ENCODE measurements at regions not wholly inside any gene's neighbourhood (a gene's known extent, or its start where the extent isn't known, plus 50 kb on each side); places are given as distances from the start of the nearest gene placed in this dataset.

DNA sequence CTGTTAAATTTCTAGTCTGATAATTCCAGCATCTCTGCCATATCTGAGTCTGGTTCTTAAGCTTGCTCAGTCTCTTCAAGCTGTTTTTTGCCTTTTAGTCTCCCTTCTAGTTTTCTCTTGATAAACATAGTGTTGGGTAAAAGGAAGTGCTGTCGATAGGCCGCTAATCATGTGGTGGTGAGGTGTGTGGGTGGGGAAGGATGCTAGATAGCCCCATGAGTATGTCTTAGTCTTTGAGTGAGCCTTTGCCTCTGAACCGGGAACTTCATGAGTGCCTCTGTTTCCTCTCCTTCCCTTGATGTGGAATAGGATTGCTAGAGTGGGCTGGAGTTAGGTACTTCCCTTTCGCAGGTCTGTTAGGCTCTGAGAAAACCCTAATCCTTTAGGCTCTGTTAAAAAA is 441.8 kb downstream of the INHBA start:
- Histone ChIP-seq H3K36me3 (ENCODE audit: control insufficient read depth, insufficient read depth, low read length) (no peaks in the 10 kb centered on the region), H3K4me3 (ENCODE audit: low read depth, low read length) (no peak overlapping the region), H3K27me3 (ENCODE audit: control insufficient read depth, insufficient read depth, low read length) (no peaks in the 10 kb centered on the region), H3K9ac (ENCODE audit: low read depth, low read length) (no peak overlapping the region), H3K9me3 (ENCODE audit: control insufficient read depth, insufficient read depth, low read length) (no peaks in the 10 kb centered on the region), H3K4me1 (ENCODE audit: control insufficient read depth, insufficient read depth, low read length) (no peaks in the 10 kb centered on the region)

DNA sequence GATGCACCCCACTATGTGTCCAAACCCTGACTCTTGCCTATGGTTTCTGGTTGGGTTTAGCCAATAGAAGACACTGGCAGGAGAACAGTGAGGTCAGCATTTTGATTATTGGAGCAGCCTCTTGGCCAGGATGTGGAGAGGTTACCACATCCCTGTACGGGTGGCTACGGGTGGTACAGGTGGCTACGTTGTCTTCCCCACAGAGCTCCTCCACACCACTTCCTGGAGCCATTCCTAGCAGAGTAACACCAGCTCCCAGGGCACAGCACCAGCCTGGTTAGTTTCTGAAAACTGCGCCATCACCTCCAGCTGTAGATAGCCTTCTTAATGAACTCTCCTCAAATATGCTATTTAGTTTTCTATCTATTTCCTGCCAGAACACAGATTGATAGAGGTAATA is 445.2 kb downstream of the INHBA start:
- no peaks in the 10 kb centered on the region for H3K36me3 ChIP-seq (ENCODE audit: control insufficient read depth, insufficient read depth, low read length)
- H3K27me3 ChIP-seq (ENCODE audit: control insufficient read depth, insufficient read depth, low read length) = no peaks in the 10 kb centered on the region
- no peak overlapping the region for H3K9ac ChIP-seq (ENCODE audit: low read depth, low read length)
- no peak overlapping the region for H3K4me3 ChIP-seq (ENCODE audit: low read depth, low read length)
- H3K9me3 ChIP-seq (ENCODE audit: control insufficient read depth, insufficient read depth, low read length) = no peaks in the 10 kb centered on the region
- no peaks in the 10 kb centered on the region for H3K4me1 ChIP-seq (ENCODE audit: control insufficient read depth, insufficient read depth, low read length)

- Histone ChIP-seq H3K36me3 (ENCODE audit: control insufficient read depth, insufficient read depth, low read length) (no peaks in the 10 kb centered on the region), H3K4me1 (ENCODE audit: control insufficient read depth, insufficient read depth, low read length) (no peaks in the 10 kb centered on the region), H3K4me3 (ENCODE audit: low read depth, low read length) (no peak overlapping the region), H3K9ac (ENCODE audit: low read depth, low read length) (no peak overlapping the region), H3K27me3 (ENCODE audit: control insufficient read depth, insufficient read depth, low read length) (no peaks in the 10 kb centered on the region), H3K9me3 (ENCODE audit: control insufficient read depth, insufficient read depth, low read length) (no peaks in the 10 kb centered on the region)
Measured at GRCh38 chr7:41256186-41256945, 446.5 kb downstream of the INHBA start.

- Histone ChIP-seq H3K9ac (ENCODE audit: low read depth, low read length) (no peak overlapping the region), H3K4me1 (ENCODE audit: control insufficient read depth, insufficient read depth, low read length) (no peaks in the 10 kb centered on the region), H3K4me3 (ENCODE audit: low read depth, low read length) (no peak overlapping the region)
Measured at GRCh38 chr7:41255716-41256115, 447.2 kb downstream of the INHBA start.

DNA sequence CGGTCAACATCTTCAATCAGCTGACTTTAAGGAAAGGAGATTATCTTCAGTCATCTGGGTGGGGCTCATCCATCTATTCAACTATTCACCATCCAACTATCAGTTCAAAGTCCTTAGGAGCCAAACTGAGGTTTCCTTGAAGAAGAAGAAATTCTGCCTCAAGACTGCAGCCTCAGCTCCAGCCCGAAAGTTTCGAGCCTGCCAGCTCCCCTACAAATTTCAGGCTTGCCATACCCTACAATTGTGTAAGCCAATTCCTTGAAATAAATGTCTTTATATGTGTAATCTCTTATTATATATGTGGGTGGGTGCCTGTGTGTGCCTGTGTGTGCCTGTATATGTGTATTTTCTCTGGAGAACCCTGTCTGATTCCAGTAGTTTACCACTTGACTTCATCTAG is 447.8 kb downstream of the INHBA start:
- H3K27me3 ChIP-seq (ENCODE audit: control insufficient read depth, insufficient read depth, low read length) = no peaks in the 10 kb centered on the region
- no peaks in the 10 kb centered on the region for H3K9me3 ChIP-seq (ENCODE audit: control insufficient read depth, insufficient read depth, low read length)
- no peak overlapping the region for H3K9ac ChIP-seq (ENCODE audit: low read depth, low read length)
- H3K4me1 ChIP-seq (ENCODE audit: control insufficient read depth, insufficient read depth, low read length) = no peaks in the 10 kb centered on the region
- H3K4me3 ChIP-seq (ENCODE audit: low read depth, low read length) = no peak overlapping the region
- no peaks in the 10 kb centered on the region for H3K36me3 ChIP-seq (ENCODE audit: control insufficient read depth, insufficient read depth, low read length)

More at GRCh38 chr7:41255716-41256115, 447.2 kb downstream of the INHBA start:
- Histone ChIP-seq H3K36me3 (ENCODE audit: control insufficient read depth, insufficient read depth, low read length) (no peaks in the 10 kb centered on the region), H3K27me3 (ENCODE audit: control insufficient read depth, insufficient read depth, low read length) (no peaks in the 10 kb centered on the region), H3K9me3 (ENCODE audit: control insufficient read depth, insufficient read depth, low read length) (no peaks in the 10 kb centered on the region)

GRCh38 chr7:41252957-41253356 is 449.9 kb downstream of the INHBA start:
- Histone ChIP-seq H3K4me1 (ENCODE audit: control insufficient read depth, insufficient read depth, low read length) (no peaks in the 10 kb centered on the region), H3K9ac (ENCODE audit: low read depth, low read length) (no peak overlapping the region), H3K27me3 (ENCODE audit: control insufficient read depth, insufficient read depth, low read length) (no peaks in the 10 kb centered on the region), H3K36me3 (ENCODE audit: control insufficient read depth, insufficient read depth, low read length) (no peaks in the 10 kb centered on the region), H3K9me3 (ENCODE audit: control insufficient read depth, insufficient read depth, low read length) (no peaks in the 10 kb centered on the region), H3K4me3 (ENCODE audit: low read depth, low read length) (no peak overlapping the region)

- no peaks in the 10 kb centered on the region for H3K36me3 ChIP-seq (ENCODE audit: control insufficient read depth, insufficient read depth, low read length)
- H3K4me3 ChIP-seq (ENCODE audit: low read depth, low read length) = no peak overlapping the region
- no peaks in the 10 kb centered on the region for H3K27me3 ChIP-seq (ENCODE audit: control insufficient read depth, insufficient read depth, low read length)
- H3K9me3 ChIP-seq (ENCODE audit: control insufficient read depth, insufficient read depth, low read length) = no peaks in the 10 kb centered on the region
- no peak overlapping the region for H3K9ac ChIP-seq (ENCODE audit: low read depth, low read length)
- no peaks in the 10 kb centered on the region for H3K4me1 ChIP-seq (ENCODE audit: control insufficient read depth, insufficient read depth, low read length)
Measured at GRCh38 chr7:41252551-41252950, 450.3 kb downstream of the INHBA start.

- Histone ChIP-seq H3K9ac (ENCODE audit: low read depth, low read length) (no peak overlapping the region), H3K36me3 (ENCODE audit: control insufficient read depth, insufficient read depth, low read length) (no peaks in the 10 kb centered on the region), H3K27me3 (ENCODE audit: control insufficient read depth, insufficient read depth, low read length) (no peaks in the 10 kb centered on the region), H3K4me3 (ENCODE audit: low read depth, low read length) (no peak overlapping the region), H3K9me3 (ENCODE audit: control insufficient read depth, insufficient read depth, low read length) (no peaks in the 10 kb centered on the region), H3K4me1 (ENCODE audit: control insufficient read depth, insufficient read depth, low read length) (no peaks in the 10 kb centered on the region)
Measured at GRCh38 chr7:41247143-41247865, 455.6 kb downstream of the INHBA start.

- Histone ChIP-seq H3K9me3 (ENCODE audit: control insufficient read depth, insufficient read depth, low read length) (no peaks in the 10 kb centered on the region), H3K4me3 (ENCODE audit: low read depth, low read length) (no peak overlapping the region), H3K9ac (ENCODE audit: low read depth, low read length) (no peak overlapping the region), H3K4me1 (ENCODE audit: control insufficient read depth, insufficient read depth, low read length) (no peaks in the 10 kb centered on the region), H3K27me3 (ENCODE audit: control insufficient read depth, insufficient read depth, low read length) (no peaks in the 10 kb centered on the region), H3K36me3 (ENCODE audit: control insufficient read depth, insufficient read depth, low read length) (no peaks in the 10 kb centered on the region)
Measured at GRCh38 chr7:41245916-41246315, 457.0 kb downstream of the INHBA start.

- Histone ChIP-seq H3K9me3 (ENCODE audit: control insufficient read depth, insufficient read depth, low read length) (no peaks in the 10 kb centered on the region), H3K27me3 (ENCODE audit: control insufficient read depth, insufficient read depth, low read length) (no peaks in the 10 kb centered on the region), H3K9ac (ENCODE audit: low read depth, low read length) (no peak overlapping the region), H3K4me3 (ENCODE audit: low read depth, low read length) (no peak overlapping the region), H3K36me3 (ENCODE audit: control insufficient read depth, insufficient read depth, low read length) (no peaks in the 10 kb centered on the region), H3K4me1 (ENCODE audit: control insufficient read depth, insufficient read depth, low read length) (no peaks in the 10 kb centered on the region)
Measured at GRCh38 chr7:41244246-41244645, 458.6 kb downstream of the INHBA start.

DNA sequence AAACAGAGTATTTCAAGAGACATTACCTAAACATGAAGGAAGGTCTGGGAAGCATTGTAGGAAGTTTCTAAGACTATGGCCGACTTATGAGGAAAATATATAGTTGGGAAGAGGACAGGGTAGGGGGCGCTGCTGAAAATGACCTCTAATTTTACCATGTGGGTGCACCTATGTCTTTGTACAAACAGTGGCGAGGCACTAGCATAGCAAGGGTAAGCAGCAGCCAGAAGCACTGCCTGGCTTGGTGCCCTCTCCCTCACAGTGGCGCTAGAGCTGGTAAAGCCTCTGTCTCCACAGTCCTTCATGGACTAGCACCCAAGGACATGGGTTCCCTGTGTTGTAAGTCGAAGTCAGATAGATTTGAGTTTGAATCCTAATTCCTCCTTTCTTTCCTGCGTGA is 461.2 kb downstream of the INHBA start:
- no peaks in the 10 kb centered on the region for H3K9me3 ChIP-seq (ENCODE audit: control insufficient read depth, insufficient read depth, low read length)
- H3K4me3 ChIP-seq (ENCODE audit: low read depth, low read length) = no peak overlapping the region
- no peak overlapping the region for H3K9ac ChIP-seq (ENCODE audit: low read depth, low read length)
- H3K36me3 ChIP-seq (ENCODE audit: control insufficient read depth, insufficient read depth, low read length) = no peaks in the 10 kb centered on the region
- H3K27me3 ChIP-seq (ENCODE audit: control insufficient read depth, insufficient read depth, low read length) = no peaks in the 10 kb centered on the region
- H3K4me1 ChIP-seq (ENCODE audit: control insufficient read depth, insufficient read depth, low read length) = no peaks in the 10 kb centered on the region

DNA sequence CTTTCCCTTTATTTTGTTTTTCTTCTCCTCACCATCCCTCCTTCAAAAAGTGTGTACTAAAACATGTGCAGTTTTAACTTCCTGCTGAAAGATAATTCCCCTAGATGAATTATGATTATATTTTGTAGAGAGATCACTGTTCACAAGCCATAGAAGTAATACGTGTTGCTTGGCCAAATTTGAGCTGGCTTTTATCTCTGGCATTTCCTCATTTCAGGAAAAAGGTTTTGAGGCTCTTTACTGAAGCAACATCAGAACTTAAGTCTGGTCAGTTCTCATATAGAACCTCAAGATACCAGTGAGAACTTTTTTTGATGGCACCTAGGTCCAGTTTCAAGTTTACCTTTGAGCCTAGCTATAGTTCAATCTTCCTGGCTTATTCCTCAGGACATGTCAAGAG is 463.3 kb downstream of the INHBA start:
- H3K9ac ChIP-seq (ENCODE audit: low read depth, low read length) = no peak overlapping the region
- no peaks in the 10 kb centered on the region for H3K9me3 ChIP-seq (ENCODE audit: control insufficient read depth, insufficient read depth, low read length)
- H3K4me1 ChIP-seq (ENCODE audit: control insufficient read depth, insufficient read depth, low read length) = no peaks in the 10 kb centered on the region
- no peak overlapping the region for H3K4me3 ChIP-seq (ENCODE audit: low read depth, low read length)
- H3K27me3 ChIP-seq (ENCODE audit: control insufficient read depth, insufficient read depth, low read length) = no peaks in the 10 kb centered on the region
- no peaks in the 10 kb centered on the region for H3K36me3 ChIP-seq (ENCODE audit: control insufficient read depth, insufficient read depth, low read length)
